ENCODE measurements at regions not wholly inside any gene's neighbourhood (a gene's known extent, or its start where the extent isn't known, plus 50 kb on each side); places are given as distances from the start of the nearest gene placed in this dataset.

- TF ChIP-seq DDIT3 (CRISPR knock-in tag; IDR thresholded peaks at IDR 0.05): no peak
- no peak for TF ChIP-seq ZNF331 (CRISPR knock-in tag; IDR thresholded peaks at IDR 0.05)
- no peak for TF ChIP-seq ARID3A (IDR thresholded peaks at IDR 0.05; ENCODE audit: low read depth, low read length)
- TF ChIP-seq ZFX (CRISPR knock-in tag; IDR thresholded peaks at IDR 0.05; ENCODE audit: low read depth): no peak
- no peak for TF ChIP-seq ESRRA (CRISPR knock-in tag; IDR thresholded peaks at IDR 0.05; ENCODE audit: low read depth)
- no peak for TF ChIP-seq TP53 (CRISPR knock-in tag; conservative IDR thresholded peaks at IDR 0.05)
- TF ChIP-seq ZNF430 (CRISPR knock-in tag; IDR thresholded peaks at IDR 0.05): no peak
- TF ChIP-seq SP1 (IDR thresholded peaks at IDR 0.05): no peak
- no peak for TF ChIP-seq SP1 (CRISPR knock-in tag; IDR thresholded peaks at IDR 0.05)
- no peak for TF ChIP-seq ZNF614 (CRISPR knock-in tag; IDR thresholded peaks at IDR 0.05; ENCODE audit: borderline replicate concordance)
- TF ChIP-seq RBM39 (IDR thresholded peaks at IDR 0.05; ENCODE audit: low read depth, low read length, poor library complexity, severe bottlenecking): no peak
- no peak for TF ChIP-seq PBX2 (CRISPR knock-in tag; IDR thresholded peaks at IDR 0.05)
Observed at GRCh38 chr9:107720501-107720900, 230.9 kb upstream of the KLF4 start (continued).

Data from HepG2 (cell line).